Astrocyte (in vitro differentiated cells and primary cell): ENCODE measurements at regions not wholly inside any gene's neighbourhood (a gene's known extent, or its start where the extent isn't known, plus 50 kb on each side); places are given as distances from the start of the nearest gene placed in this dataset.

Experiments used
- EZH2 ChIP-seq: IDR thresholded peaks from 2 replicates; pipeline ENCODE4 v1.6.1; 2012; ENCODE audit warnings: mild to moderate bottlenecking, low read length, inconsistent platforms; ENCODE audit not compliant: insufficient read depth
- TF ChIP-seq, protein P1 (sequence below): IDR thresholded peaks from 2 replicates; pipeline ENCODE4 v1.5.1; 2011; ENCODE audit warnings: low read depth, mild to moderate bottlenecking, inconsistent platforms, low read length, moderate library complexity; ENCODE audit not compliant: insufficient read depth

DNA sequence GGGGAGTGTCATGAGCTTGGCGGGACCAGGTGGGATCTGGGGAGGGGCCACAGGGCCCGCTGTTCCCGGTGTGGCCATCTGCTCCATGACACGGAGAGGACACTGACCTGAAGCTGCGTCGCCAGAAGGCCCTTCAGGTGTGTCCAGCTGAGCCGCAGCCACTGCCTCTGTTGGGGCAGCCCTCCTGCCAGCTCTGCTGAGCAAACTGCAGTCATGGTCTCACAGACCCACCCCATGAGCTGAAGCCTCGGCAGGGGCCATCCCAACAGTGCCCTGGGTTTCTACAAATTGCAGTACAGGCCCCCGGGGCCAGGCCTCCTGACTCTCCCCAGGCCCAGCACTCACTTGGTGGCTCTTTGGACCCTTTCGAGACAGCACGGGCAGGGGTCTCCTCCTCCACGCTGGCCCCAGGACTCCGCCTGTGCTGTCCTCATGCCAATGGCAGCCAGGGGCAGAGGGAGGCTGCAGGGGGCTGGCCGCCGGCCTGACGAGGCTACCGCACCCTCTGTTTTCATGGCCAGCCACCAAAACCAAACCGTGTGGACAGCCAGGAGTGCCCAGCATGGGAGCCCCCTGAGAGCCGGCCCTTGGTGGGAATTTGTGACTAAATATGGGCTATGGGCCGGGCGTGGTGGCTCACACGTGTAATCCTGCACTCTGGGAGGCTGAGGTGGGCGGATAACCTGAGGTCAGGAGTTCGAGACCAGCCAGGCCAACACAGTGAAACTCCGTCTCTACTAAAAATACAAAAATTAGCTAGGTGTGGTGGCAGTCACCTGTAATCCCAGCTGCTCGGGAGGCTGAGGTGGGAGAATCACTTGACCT is 175.2 kb upstream of the SALL3 start:
- TF ChIP-seq, protein P1, sequence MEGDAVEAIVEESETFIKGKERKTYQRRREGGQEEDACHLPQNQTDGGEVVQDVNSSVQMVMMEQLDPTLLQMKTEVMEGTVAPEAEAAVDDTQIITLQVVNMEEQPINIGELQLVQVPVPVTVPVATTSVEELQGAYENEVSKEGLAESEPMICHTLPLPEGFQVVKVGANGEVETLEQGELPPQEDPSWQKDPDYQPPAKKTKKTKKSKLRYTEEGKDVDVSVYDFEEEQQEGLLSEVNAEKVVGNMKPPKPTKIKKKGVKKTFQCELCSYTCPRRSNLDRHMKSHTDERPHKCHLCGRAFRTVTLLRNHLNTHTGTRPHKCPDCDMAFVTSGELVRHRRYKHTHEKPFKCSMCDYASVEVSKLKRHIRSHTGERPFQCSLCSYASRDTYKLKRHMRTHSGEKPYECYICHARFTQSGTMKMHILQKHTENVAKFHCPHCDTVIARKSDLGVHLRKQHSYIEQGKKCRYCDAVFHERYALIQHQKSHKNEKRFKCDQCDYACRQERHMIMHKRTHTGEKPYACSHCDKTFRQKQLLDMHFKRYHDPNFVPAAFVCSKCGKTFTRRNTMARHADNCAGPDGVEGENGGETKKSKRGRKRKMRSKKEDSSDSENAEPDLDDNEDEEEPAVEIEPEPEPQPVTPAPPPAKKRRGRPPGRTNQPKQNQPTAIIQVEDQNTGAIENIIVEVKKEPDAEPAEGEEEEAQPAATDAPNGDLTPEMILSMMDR, result no peak
- TF ChIP-seq EZH2, result no peak
